PFSK-1 (cell line): ENCODE measurements at regions not wholly inside any gene's neighbourhood (a gene's known extent, or its start where the extent isn't known, plus 50 kb on each side); places are given as distances from the start of the nearest gene placed in this dataset.

Experiments
- FOXP2 ChIP-seq: optimal IDR thresholded peaks from 2 replicates; pipeline ENCODE3; 2011; ENCODE audit warnings: borderline replicate concordance, control low read depth, inconsistent platforms; ENCODE audit not compliant: insufficient read depth; ENCODE audit errors: extremely low read length, extremely low read depth
- POLR2AphosphoS5 ChIP-seq: IDR thresholded peaks from 2 replicates; pipeline ENCODE4 v1.6.1; 2012; ENCODE audit warnings: low read depth, mild to moderate bottlenecking, control low read depth, low read length, moderate library complexity
- REST ChIP-seq, 2 experiments: IDR thresholded peaks; 2 replicates each; pipeline versions ENCODE4 v1.6.1 to v1.8.0; 2011 to 2012; ENCODE audit warnings: low read depth in 2 of 2, low read length in 2 of 2, control low read depth in 1 of 2, inconsistent platforms in 1 of 2, mild to moderate bottlenecking in 1 of 2, moderate library complexity in 1 of 2; ENCODE audit not compliant: insufficient read depth in 1 of 2
- SIN3A ChIP-seq: IDR thresholded peaks from 2 replicates; pipeline ENCODE4 v1.6.1; 2012; ENCODE audit warnings: mild to moderate bottlenecking, low read length, moderate library complexity, borderline replicate concordance; ENCODE audit not compliant: insufficient read depth
- TAF1 ChIP-seq: IDR thresholded peaks from 2 replicates; pipeline ENCODE4 v1.6.1; 2012; ENCODE audit warnings: low read length, control low read depth, borderline replicate concordance; ENCODE audit not compliant: insufficient read depth

DNA sequence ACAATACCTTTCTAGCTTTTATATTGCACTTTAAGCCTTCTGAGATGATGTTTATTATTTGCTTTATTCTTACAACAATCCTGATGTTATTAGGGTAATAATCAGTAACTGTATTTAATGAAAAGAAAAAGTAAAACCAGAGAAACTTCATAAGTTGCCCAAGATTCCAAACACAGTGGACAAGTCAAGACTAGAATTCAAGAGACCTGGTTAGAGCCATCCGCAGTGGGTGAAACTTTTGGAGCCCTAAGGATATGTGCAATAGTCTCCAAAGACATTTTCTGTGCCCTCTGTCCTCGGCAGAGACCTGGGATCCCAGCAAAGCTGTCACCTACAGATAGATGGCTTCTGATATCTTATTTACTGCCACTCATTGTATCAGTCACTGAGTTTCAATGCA is 106.8 kb upstream of the DPT start:
- TF ChIP-seq TAF1 (no peak), SIN3A (no peak), POLR2AphosphoS5 (no peak), REST (IDR thresholded peaks at IDR 0.05; ENCODE audit: insufficient read depth in 1 of 2, low read depth in 2 of 2, low read length in 2 of 2) (no peak), FOXP2 (no peak)

DNA sequence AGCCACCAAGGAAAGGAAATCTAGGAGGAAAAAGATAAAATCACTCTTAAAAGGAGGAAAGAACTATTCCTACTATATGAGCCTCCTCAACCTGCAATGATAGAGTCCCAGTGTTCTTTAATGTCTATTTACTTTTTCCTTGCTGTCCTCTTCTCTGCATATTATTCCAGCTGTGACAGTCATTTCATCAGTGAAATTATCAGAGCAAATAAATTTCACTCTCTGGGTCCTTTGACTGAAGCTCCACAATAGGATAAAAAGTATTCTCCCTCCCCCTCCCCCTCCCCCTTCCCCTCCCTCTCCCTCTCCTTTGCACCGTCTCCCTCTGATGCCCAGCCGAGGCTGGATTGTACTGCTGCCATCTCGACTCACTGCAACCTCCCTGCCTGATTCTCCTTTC is 107.5 kb upstream of the DPT start:
- TF ChIP-seq REST (IDR thresholded peaks at IDR 0.05; ENCODE audit: insufficient read depth in 1 of 2, low read depth in 2 of 2, low read length in 2 of 2), result no peak
- no peak for TF ChIP-seq SIN3A
- no peak for TF ChIP-seq TAF1
- no peak for TF ChIP-seq FOXP2
- TF ChIP-seq POLR2AphosphoS5, result no peak

GRCh38 chr1:168842306-168842705 is 113.3 kb upstream of the DPT start:
- no peak for TF ChIP-seq REST (IDR thresholded peaks at IDR 0.05; ENCODE audit: insufficient read depth in 1 of 2, low read depth in 2 of 2, low read length in 2 of 2)
- no peak for TF ChIP-seq TAF1
- TF ChIP-seq POLR2AphosphoS5, result no peak
- TF ChIP-seq SIN3A, result no peak

- no peak for TF ChIP-seq TAF1
- TF ChIP-seq SIN3A, result no peak
- no peak for TF ChIP-seq POLR2AphosphoS5
- no peak for TF ChIP-seq REST (IDR thresholded peaks at IDR 0.05; ENCODE audit: insufficient read depth in 1 of 2, low read depth in 2 of 2, low read length in 2 of 2)
- TF ChIP-seq FOXP2, result no peak
These were observed 113.9 kb upstream of the DPT start for GRCh38 chr1:168842916-168843315.

- TF ChIP-seq FOXP2 (no peak), TAF1 (no peak), POLR2AphosphoS5 (no peak), REST (IDR thresholded peaks at IDR 0.05; ENCODE audit: insufficient read depth in 1 of 2, low read depth in 2 of 2, low read length in 2 of 2) (no peak), SIN3A (no peak)
These were observed 114.4 kb upstream of the DPT start for GRCh38 chr1:168843401-168843800.
